ENCODE measurements at regions not wholly inside any gene's neighbourhood (a gene's known extent, or its start where the extent isn't known, plus 50 kb on each side); places are given as distances from the start of the nearest gene placed in this dataset.

DNA sequence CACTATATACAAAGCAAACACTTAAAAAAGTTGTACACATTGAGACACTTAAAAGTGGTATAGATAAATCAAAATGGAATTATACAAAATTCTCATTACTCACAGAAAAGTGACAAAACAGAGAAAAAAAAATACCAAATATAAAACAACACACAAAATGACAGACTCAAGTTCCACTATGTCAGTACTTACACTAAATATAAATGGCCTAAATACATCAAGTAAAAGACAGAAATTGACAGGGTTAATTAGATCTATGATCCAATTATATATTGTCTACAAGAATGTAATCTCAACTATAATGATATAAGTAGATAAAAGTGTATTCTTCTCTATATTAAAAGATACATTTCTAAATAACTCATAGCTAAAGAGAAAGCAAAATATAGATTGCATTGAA, 401.6 kb upstream of the PFKP start:
- TF ChIP-seq, protein P1, sequence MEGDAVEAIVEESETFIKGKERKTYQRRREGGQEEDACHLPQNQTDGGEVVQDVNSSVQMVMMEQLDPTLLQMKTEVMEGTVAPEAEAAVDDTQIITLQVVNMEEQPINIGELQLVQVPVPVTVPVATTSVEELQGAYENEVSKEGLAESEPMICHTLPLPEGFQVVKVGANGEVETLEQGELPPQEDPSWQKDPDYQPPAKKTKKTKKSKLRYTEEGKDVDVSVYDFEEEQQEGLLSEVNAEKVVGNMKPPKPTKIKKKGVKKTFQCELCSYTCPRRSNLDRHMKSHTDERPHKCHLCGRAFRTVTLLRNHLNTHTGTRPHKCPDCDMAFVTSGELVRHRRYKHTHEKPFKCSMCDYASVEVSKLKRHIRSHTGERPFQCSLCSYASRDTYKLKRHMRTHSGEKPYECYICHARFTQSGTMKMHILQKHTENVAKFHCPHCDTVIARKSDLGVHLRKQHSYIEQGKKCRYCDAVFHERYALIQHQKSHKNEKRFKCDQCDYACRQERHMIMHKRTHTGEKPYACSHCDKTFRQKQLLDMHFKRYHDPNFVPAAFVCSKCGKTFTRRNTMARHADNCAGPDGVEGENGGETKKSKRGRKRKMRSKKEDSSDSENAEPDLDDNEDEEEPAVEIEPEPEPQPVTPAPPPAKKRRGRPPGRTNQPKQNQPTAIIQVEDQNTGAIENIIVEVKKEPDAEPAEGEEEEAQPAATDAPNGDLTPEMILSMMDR (IDR thresholded peaks at IDR 0.05; ENCODE audit: low read depth, low read length) = no peak
- no peak overlapping the region for H3K4me3 ChIP-seq (ENCODE audit: low read depth, low read length)

DNA sequence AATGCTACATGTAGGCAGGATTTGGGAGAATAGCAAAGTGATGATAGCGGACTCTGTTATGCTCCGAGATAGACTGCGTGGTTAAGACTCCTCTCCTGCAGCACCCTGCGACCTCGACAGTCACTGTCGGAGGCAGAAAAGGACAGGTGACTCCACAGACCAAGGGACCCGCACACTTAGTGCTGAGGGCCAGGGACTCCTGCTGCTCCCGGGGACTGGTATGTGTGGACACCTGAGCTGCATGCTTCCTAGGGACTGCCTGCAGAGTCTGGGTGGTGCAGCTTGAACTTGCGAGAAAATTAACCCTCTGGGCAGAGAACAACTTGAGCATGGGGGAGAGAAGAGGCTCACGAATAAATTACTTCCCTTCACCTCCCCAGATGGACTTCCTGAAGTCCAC, 407.1 kb upstream of the PFKP start:
- no peak overlapping the region for H3K4me3 ChIP-seq (ENCODE audit: low read depth, low read length)
- TF ChIP-seq, protein P1 (IDR thresholded peaks at IDR 0.05; ENCODE audit: low read depth, low read length) = no peak

DNA sequence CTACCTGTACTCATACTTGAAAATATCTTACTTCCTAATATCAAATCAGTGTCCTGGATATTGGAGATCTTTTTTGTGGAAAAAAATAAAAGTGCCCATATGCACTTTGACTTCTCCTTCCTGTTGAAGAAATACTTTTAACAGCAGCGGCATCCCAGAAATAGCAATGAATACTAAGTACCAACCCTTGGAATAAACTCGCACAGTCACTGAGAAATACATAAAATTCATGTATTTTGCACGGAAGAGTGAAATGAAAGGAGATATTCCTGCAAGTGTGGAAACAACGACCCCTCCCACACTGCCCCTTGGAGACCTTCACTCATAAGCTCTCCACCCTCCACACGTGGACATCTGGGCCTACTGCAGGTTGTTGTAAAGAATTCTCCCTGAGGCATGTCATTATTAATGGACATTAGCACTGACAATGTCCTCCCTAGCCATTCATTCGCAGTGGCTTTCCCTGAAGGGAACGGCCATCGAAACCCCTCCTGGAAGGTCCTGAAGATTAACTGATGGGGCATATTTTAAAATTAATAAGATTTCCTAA, 407.6 kb upstream of the PFKP start:
- TF ChIP-seq, protein P1 (IDR thresholded peaks at IDR 0.05; ENCODE audit: low read depth, low read length) = no peak
- no peak overlapping the region for H3K4me3 ChIP-seq (ENCODE audit: low read depth, low read length)

DNA sequence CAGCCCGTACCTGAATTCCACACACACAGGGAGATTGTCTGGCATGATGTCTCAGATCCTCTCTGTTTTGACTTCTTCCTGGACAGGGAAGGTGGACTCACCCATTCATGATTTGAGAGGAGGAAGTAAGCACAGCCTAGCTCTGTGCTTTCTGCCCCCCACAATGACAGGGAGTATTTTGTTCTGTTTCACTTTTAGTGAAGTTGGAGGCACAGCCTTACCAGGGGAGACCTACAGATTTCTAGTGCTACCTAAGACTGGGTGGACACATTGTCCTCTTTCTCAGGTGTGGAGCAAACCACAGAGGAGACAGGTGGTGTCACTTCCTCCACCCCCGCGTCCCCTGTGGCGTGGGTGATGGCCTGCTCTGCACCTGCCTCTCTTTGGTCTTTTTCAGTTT, 408.6 kb upstream of the PFKP start:
- no peak overlapping the region for H3K4me3 ChIP-seq (ENCODE audit: low read depth, low read length)
- TF ChIP-seq, protein P1 (IDR thresholded peaks at IDR 0.05; ENCODE audit: low read depth, low read length) = no peak

DNA sequence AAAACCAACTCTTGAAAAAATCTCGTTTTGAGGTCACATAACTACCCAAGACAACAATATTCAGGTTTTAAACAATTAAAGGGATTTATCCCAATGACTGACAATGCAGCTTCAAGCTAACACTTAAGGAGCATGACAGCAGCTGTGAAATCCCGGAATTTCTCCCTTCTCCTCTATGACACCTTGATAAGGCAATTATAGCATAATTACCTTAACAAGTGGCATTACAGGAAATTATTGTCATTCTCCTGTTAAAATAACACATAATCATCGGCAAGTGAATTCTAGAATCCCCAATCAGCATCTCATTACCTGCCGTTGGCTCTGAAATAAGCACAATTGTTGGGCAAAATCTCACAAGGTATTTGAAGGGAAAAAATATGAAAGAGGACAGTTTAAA, 417.0 kb upstream of the PFKP start:
- H3K4me3 ChIP-seq (ENCODE audit: low read depth, low read length) = no peak overlapping the region
- TF ChIP-seq, protein P1 (IDR thresholded peaks at IDR 0.05; ENCODE audit: low read depth, low read length) = no peak

DNA sequence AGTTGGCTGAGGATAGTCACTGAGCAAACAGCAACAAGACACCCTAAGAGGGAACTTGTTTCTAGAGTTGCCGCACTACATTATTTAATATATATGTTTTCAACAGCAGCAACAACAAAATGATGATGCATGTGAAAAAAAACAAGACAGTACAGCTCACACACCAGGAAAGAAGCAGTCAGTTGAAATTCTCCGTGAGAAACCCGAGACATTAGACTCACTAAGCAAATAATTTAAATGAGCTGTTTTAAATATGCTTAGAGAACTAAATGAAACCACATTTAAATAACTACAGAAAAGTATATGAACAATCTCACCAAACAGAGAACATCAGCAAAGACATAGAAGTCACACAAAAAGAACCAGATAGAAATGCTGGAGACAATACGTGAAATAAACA, 426.3 kb upstream of the PFKP start:
- TF ChIP-seq, protein P1 (IDR thresholded peaks at IDR 0.05; ENCODE audit: low read depth, low read length) = no peak

DNA sequence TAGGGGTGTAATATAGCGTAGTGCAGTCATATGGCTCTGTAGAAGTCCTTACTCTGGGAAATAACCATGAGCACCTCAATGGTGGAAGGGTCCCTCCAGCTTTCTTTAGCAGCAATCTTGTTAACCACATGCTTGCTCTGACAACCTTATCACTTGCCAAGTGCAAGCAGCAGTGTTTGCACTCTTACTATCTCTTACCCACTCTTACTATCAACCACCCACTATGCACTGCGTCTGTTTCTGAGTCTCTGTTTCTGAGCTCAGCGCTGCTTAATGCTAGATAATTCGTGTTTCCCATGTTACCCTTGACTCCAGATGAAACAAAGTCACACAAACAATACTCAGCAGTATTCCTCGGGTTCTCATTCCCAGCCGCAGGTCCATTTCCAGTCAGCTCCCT, 433.7 kb upstream of the PFKP start:
- TF ChIP-seq, protein P1 (IDR thresholded peaks at IDR 0.05; ENCODE audit: low read depth, low read length) = no peak
- H3K4me3 ChIP-seq (ENCODE audit: low read depth, low read length) = no peak overlapping the region

More for the DNA sequence above, 426.3 kb upstream of the PFKP start:
- no peak overlapping the region for H3K4me3 ChIP-seq (ENCODE audit: low read depth, low read length)

Data from WI38 (cell line).